SH-SY5Y (cell line): ENCODE measurements at regions not wholly inside any gene's neighbourhood (a gene's known extent, or its start where the extent isn't known, plus 50 kb on each side); places are given as distances from the start of the nearest gene placed in this dataset.

Experiments used
- GATA2 ChIP-seq: IDR thresholded peaks from 2 replicates; pipeline ENCODE4 v1.6.1; 2011; ENCODE audit warnings: mild to moderate bottlenecking, low read depth, low read length
- GATA3 ChIP-seq: IDR thresholded peaks from 2 replicates; pipeline ENCODE4 v1.6.1; 2011; ENCODE audit warnings: low read depth, mild to moderate bottlenecking, low read length, moderate library complexity

- TF ChIP-seq GATA2 (no peak), GATA3 (no peak)
These were observed 250.3 kb upstream of the UBE2E2 start for GRCh38 chr3:22952860-22953259.
